Posterior vena cava (tissue), 2 donors: ENCODE measurements at regions not wholly inside any gene's neighbourhood (a gene's known extent, or its start where the extent isn't known, plus 50 kb on each side); places are given as distances from the start of the nearest gene placed in this dataset.
"Not testable (repeated sequence)": the region's sequence is repeated elsewhere in the genome, so short reads cannot be mapped to it uniquely, and the experiment has no call there.

ENCODE experiments used
- DNase-seq: peaks from one replicate; pipeline ENCODE4 v3.0.0-alpha.2; 2020; ENCODE audit warnings: low spot score
- intact Hi-C, 2 donors: fragments of 100-400 bp; cut with DNase I; formaldehyde crosslinking; loops; one replicate each; pipeline versions ENCODE4 v1.14.1 to v1.14.2; 2022 to 2023
- donor health status: DM: yes; HTN: yes; CAD: no.
- donor health status: DM: yes; HTN: yes; CAD: no.

GRCh38 chr21:35537604-35538003 lies 488.5 kb upstream of the RUNX1 start:
- intact Hi-C loops = no loop called here
- DNase-seq = no peak

GRCh38 chr21:35533893-35534292 lies 484.8 kb upstream of the RUNX1 start:
- intact Hi-C loops = no loop called here

GRCh38 chr21:35530766-35531165 lies 481.7 kb upstream of the RUNX1 start:
- no peak for DNase-seq
- intact Hi-C loops = no loop called here

More at GRCh38 chr21:35533893-35534292, 484.8 kb upstream of the RUNX1 start:
- no peak for DNase-seq

GRCh38 chr21:35529171-35529863 lies 480.2 kb upstream of the RUNX1 start:
- DNase-seq = no peak
- intact Hi-C loops = no loop called here

- intact Hi-C loops = no loop called here
Observed at GRCh38 chr21:35528116-35529042, 479.3 kb upstream of the RUNX1 start.

GRCh38 chr21:35527358-35527757 lies 478.3 kb upstream of the RUNX1 start:
- DNase-seq = no peak
- intact Hi-C loops = no loop called here

More at GRCh38 chr21:35528116-35529042, 479.3 kb upstream of the RUNX1 start:
- DNase-seq = peak; percentile 74

- intact Hi-C loops = no loop called here
- no peak for DNase-seq
Observed at GRCh38 chr21:35525443-35525842, 476.3 kb upstream of the RUNX1 start.

- intact Hi-C loops = no loop called here
Observed at GRCh38 chr21:35521852-35522505, 472.9 kb upstream of the RUNX1 start.

GRCh38 chr21:35521293-35521692 lies 472.2 kb upstream of the RUNX1 start:
- no peak for DNase-seq
- intact Hi-C loops = no loop called here

More at GRCh38 chr21:35521852-35522505, 472.9 kb upstream of the RUNX1 start:
- no peak for DNase-seq

- intact Hi-C loops = no loop called here
Observed at GRCh38 chr21:35520856-35521255, 471.8 kb upstream of the RUNX1 start.

GRCh38 chr21:35520302-35520701 lies 471.2 kb upstream of the RUNX1 start:
- no peak for DNase-seq
- intact Hi-C loops = no loop called here

More at GRCh38 chr21:35520856-35521255, 471.8 kb upstream of the RUNX1 start:
- DNase-seq = no peak

GRCh38 chr21:35517865-35518264 lies 468.8 kb upstream of the RUNX1 start:
- intact Hi-C loops = no loop called here
- no peak for DNase-seq

GRCh38 chr21:35516292-35516691 lies 467.2 kb upstream of the RUNX1 start:
- intact Hi-C loops, DNase-seq: not testable (repeated sequence)

- DNase-seq = no peak
Observed at GRCh38 chr21:35512346-35512745, 463.2 kb upstream of the RUNX1 start.

GRCh38 chr21:35511696-35512162 lies 462.6 kb upstream of the RUNX1 start:
- intact Hi-C loops = no loop called here
- no peak for DNase-seq

More at GRCh38 chr21:35512346-35512745, 463.2 kb upstream of the RUNX1 start:
- intact Hi-C loops = no loop called here

- DNase-seq = no peak
- intact Hi-C loops = no loop called here
Observed at GRCh38 chr21:35510957-35511695, 462.0 kb upstream of the RUNX1 start.

- DNase-seq = no peak
- intact Hi-C loops = no loop called here
Observed at GRCh38 chr21:35510294-35510693, 461.2 kb upstream of the RUNX1 start.

- DNase-seq = no peak
- intact Hi-C loops = no loop called here
Observed at GRCh38 chr21:35509001-35509704, 460.1 kb upstream of the RUNX1 start.
